Hematopoietic multipotent progenitor cell (in vitro differentiated cells): ENCODE measurements at regions not wholly inside any gene's neighbourhood (a gene's known extent, or its start where the extent isn't known, plus 50 kb on each side); places are given as distances from the start of the nearest gene placed in this dataset.
A peak's percentile ranks its signal among the peaks of the same experiment; 100 is the strongest.
"Not testable (repeated sequence)": the region's sequence is repeated elsewhere in the genome, so short reads cannot be mapped to it uniquely, and the experiment has no call there.

Experiments
- DNase-seq, 3 donors: peaks; one replicate each; pipeline ENCODE4 v3.0.0-alpha.2; 2011 to 2015; ENCODE audit warnings: low read depth in 2 of 3, low spot score in 2 of 3

GRCh38 chr9:78663369-78663768 lies 366.4 kb downstream of the PSAT1 start:
- no peak for DNase-seq

- DNase-seq: no peak
These were observed 367.4 kb downstream of the PSAT1 start for GRCh38 chr9:78664370-78664769.

GRCh38 chr9:78666818-78667414 lies 370.0 kb downstream of the PSAT1 start:
- DNase-seq: no peak

GRCh38 chr9:78668148-78668832 lies 371.4 kb downstream of the PSAT1 start:
- no peak for DNase-seq

- no peak for DNase-seq
These were observed 372.7 kb downstream of the PSAT1 start for GRCh38 chr9:78669591-78669990.

- DNase-seq: no peak
These were observed 374.9 kb downstream of the PSAT1 start for GRCh38 chr9:78671785-78672184.

GRCh38 chr9:78674874-78675273 lies 377.9 kb downstream of the PSAT1 start:
- DNase-seq: no peak

GRCh38 chr9:78676009-78676408 lies 379.1 kb downstream of the PSAT1 start:
- DNase-seq: no peak

- DNase-seq: no peak
These were observed 379.7 kb downstream of the PSAT1 start for GRCh38 chr9:78676623-78677022.

- no peak for DNase-seq
These were observed 380.4 kb downstream of the PSAT1 start for GRCh38 chr9:78677326-78677725.

GRCh38 chr9:78678877-78679276 lies 382.0 kb downstream of the PSAT1 start:
- DNase-seq: no peak

- DNase-seq: no peak
These were observed 383.3 kb downstream of the PSAT1 start for GRCh38 chr9:78680196-78680595.

- DNase-seq: no peak
These were observed 385.3 kb downstream of the PSAT1 start for GRCh38 chr9:78682216-78682615.

GRCh38 chr9:78685471-78685870 lies 388.5 kb downstream of the PSAT1 start:
- DNase-seq: no peak

GRCh38 chr9:78688796-78689195 lies 391.9 kb downstream of the PSAT1 start:
- DNase-seq: no peak

- DNase-seq: no peak
These were observed 394.6 kb downstream of the PSAT1 start for GRCh38 chr9:78691542-78691941.

GRCh38 chr9:78692871-78693270 lies 395.9 kb downstream of the PSAT1 start:
- DNase-seq: no peak

- DNase-seq: peak in 1 of 3 donors; percentile 3
These were observed 398.0 kb downstream of the PSAT1 start for GRCh38 chr9:78694974-78695373.

GRCh38 chr9:78695519-78695918 lies 398.6 kb downstream of the PSAT1 start:
- DNase-seq: peak in 2 of 3 donors; percentile 68 to 85

GRCh38 chr9:78697618-78698017 lies 400.7 kb downstream of the PSAT1 start:
- peak in 1 of 3 donors; percentile 26 for DNase-seq

- DNase-seq: no peak
These were observed 401.4 kb downstream of the PSAT1 start for GRCh38 chr9:78698371-78698770.

- DNase-seq: not testable (repeated sequence)
These were observed 402.3 kb downstream of the PSAT1 start for GRCh38 chr9:78699217-78699616.

- DNase-seq: not testable (repeated sequence)
These were observed 407.2 kb downstream of the PSAT1 start for GRCh38 chr9:78704153-78704552.
